ENCODE measurements at regions not wholly inside any gene's neighbourhood (a gene's known extent, or its start where the extent isn't known, plus 50 kb on each side); places are given as distances from the start of the nearest gene placed in this dataset.

DNA sequence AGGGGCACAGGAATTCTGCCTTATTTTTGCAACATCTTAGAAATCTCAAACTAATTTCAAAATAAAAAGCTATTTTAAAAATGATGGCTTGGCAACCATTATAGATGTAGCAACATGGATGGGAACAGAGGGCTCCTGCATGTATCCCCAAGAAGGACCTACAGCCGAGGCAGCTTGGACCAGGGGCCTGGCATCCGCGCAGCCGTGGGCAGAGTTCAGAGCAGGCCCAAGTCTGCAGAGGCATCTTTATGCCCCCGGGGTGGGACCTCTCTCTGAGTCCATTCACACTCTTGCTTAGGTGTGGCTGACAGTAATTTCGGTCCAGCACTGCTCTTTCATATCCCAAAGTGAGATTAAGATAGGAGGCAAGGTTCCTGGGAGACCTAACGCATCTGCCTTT, 425.8 kb upstream of the MYT1L start:
- Histone ChIP-seq H3K27ac (no peak overlapping the region), H3K9ac (ENCODE audit: low read depth in 2 of 2, low read length in 2 of 2) (no peak overlapping the region), H3K36me3 (no peaks in the 10 kb centered on the region), H3K27me3 (no peaks in the 10 kb centered on the region), H3K4me3 (no peak overlapping the region), H3K4me1 (no peaks in the 10 kb centered on the region), H3K9me3 (no peaks in the 10 kb centered on the region)
- intact Hi-C loops (cut with DNase I) = no loop called here
- DNase-seq = no peak
- TF ChIP-seq, protein P1, sequence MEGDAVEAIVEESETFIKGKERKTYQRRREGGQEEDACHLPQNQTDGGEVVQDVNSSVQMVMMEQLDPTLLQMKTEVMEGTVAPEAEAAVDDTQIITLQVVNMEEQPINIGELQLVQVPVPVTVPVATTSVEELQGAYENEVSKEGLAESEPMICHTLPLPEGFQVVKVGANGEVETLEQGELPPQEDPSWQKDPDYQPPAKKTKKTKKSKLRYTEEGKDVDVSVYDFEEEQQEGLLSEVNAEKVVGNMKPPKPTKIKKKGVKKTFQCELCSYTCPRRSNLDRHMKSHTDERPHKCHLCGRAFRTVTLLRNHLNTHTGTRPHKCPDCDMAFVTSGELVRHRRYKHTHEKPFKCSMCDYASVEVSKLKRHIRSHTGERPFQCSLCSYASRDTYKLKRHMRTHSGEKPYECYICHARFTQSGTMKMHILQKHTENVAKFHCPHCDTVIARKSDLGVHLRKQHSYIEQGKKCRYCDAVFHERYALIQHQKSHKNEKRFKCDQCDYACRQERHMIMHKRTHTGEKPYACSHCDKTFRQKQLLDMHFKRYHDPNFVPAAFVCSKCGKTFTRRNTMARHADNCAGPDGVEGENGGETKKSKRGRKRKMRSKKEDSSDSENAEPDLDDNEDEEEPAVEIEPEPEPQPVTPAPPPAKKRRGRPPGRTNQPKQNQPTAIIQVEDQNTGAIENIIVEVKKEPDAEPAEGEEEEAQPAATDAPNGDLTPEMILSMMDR (IDR thresholded peaks at IDR 0.05) = no peak

DNA sequence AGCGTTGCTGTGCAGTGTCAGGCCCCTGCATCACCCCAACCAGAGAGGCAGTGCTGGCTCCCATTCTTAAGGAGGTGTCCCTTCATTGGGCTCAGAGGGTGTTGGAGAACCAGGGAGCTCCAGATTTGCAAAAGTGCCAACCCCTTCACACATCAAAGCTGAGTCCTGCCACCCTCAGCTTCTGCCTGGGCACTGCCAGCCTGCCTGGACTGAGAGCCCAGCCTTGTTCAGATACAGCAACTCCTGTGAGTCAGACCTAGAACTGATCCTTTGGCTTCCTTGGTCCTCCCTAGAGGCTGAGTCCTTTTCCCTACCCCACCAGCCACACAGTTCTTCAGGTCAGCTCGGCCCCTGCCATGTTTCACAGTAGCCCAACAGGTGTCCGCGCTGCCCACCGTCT, 424.9 kb upstream of the MYT1L start:
- TF ChIP-seq, protein P1 (IDR thresholded peaks at IDR 0.05) = no peak
- intact Hi-C loops (cut with DNase I) = no loop called here
- no peak for DNase-seq
- H3K27me3 ChIP-seq = no peaks in the 10 kb centered on the region
- H3K36me3 ChIP-seq = no peaks in the 10 kb centered on the region
- no peaks in the 10 kb centered on the region for H3K9me3 ChIP-seq
- no peak overlapping the region for H3K27ac ChIP-seq
- H3K4me3 ChIP-seq = no peak overlapping the region
- H3K9ac ChIP-seq (ENCODE audit: low read depth in 2 of 2, low read length in 2 of 2) = no peak overlapping the region
- H3K4me1 ChIP-seq = no peaks in the 10 kb centered on the region

DNA sequence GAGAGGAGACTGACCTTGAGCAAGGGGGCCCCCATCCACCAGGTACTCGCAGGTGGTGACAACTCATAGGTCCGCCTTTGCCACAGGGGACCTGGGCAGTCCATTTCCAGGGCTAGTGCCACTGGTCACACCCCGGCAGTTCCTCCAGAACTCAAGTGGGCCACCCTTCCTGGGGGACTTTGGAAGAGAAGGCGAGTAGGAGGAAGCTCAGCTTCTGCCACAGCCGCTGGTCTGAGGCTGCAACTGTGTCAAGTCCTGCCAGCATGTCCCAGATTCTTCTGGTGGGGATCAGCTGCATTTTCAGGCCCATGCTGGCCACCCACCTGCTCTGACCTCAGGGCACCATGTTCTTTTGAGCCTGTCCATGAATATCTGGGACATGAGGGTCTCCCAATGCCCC, 423.9 kb upstream of the MYT1L start:
- no peak overlapping the region for H3K9ac ChIP-seq (ENCODE audit: low read depth in 2 of 2, low read length in 2 of 2)
- H3K36me3 ChIP-seq = no peaks in the 10 kb centered on the region
- no peaks in the 10 kb centered on the region for H3K27me3 ChIP-seq
- TF ChIP-seq, protein P1 (IDR thresholded peaks at IDR 0.05) = no peak
- DNase-seq = no peak
- intact Hi-C loops (cut with DNase I) = no loop called here
- no peak overlapping the region for H3K27ac ChIP-seq
- no peaks in the 10 kb centered on the region for H3K4me1 ChIP-seq
- no peaks in the 10 kb centered on the region for H3K9me3 ChIP-seq
- no peak overlapping the region for H3K4me3 ChIP-seq

DNA sequence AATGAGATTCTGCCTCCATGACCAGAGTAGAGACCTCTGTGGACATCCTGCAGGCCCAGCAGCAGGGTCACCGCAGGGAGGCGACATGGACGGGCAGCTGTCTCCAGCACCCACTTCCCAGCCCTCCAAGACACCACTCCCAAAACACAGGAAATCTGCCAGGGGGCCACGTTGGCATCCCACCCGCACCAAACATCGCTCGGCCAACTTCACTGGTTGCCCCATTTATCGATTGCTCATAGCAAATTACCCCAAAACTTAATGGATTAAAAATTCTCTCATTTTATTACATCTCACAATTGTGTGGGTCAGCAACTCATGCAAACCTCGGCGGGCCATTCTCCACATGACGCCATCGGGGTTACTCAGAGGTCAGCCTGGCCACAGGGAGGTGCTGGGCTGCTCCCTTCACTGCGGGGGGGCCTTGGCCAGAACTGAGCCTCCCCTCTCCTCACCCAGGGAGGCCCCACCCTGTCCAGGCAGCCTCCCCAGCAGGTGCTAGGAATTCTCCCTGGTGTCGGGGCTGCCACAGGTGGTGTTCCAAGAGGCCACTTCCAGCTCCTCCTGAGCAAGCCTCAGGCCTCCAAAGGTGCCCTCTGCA, 420.7 kb upstream of the MYT1L start:
- Histone ChIP-seq H3K9me3 (no peaks in the 10 kb centered on the region), H3K4me3 (no peak overlapping the region), H3K27me3 (no peaks in the 10 kb centered on the region), H3K27ac (no peak overlapping the region), H3K4me1 (no peaks in the 10 kb centered on the region), H3K36me3 (no peaks in the 10 kb centered on the region), H3K9ac (ENCODE audit: low read depth in 2 of 2, low read length in 2 of 2) (no peak overlapping the region)
- TF ChIP-seq, protein P1 (IDR thresholded peaks at IDR 0.05) = no peak
- no peak for DNase-seq
- intact Hi-C loops (cut with DNase I) = no loop called here

DNA sequence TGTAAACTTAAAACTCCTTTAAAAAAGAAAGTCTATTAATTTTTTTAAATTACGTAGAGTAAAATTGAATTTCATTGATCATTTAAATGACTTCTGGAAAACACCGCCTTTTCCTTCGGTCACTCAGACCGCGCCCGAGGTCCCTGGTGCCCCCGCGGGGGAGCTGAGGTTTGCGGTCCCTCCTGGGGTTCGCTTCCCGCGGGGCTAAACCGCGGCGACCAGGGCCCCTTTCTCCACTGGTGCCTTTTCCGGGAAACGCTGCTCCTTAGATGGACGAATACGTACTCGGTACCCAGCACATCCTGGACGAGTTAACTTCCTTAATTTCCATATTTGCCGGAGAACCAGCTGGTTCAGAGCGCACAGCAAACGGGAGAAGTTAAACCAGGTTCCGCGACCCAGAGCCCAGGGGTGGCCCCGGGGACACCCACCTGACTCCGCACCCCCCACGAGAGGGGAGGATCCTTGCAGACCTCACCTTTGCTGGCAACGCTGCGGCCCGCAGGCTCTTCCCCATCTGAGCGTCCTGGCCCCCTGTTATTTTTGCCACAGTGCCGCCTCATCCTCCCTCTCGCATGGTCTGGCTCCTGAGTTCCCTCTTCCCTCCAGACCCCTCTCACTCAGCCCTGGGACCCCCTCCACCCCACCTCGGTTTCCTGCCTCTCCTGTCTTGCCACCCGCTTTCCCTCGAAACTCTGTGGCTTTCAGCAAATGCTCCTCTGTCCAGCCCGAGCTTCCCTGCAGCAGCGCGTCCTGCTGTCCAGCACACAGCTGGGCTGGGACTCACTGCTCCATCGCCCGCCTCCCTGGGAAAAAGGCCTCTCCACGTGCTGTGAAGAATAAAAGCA, 420.0 kb upstream of the MYT1L start:
- TF ChIP-seq, protein P1 (IDR thresholded peaks at IDR 0.05) = no peak
- Histone ChIP-seq H3K4me3 (no peak overlapping the region), H3K9me3 (no peaks in the 10 kb centered on the region), H3K9ac (ENCODE audit: low read depth in 2 of 2, low read length in 2 of 2) (no peak overlapping the region), H3K27me3 (no peaks in the 10 kb centered on the region), H3K4me1 (no peaks in the 10 kb centered on the region), H3K36me3 (no peaks in the 10 kb centered on the region), H3K27ac (no peak overlapping the region)
- intact Hi-C loops (cut with DNase I) = no loop called here
- no peak for DNase-seq

Measured in colonic mucosa (tissue), 4 donors.